RPMI7951 (cell line): ENCODE measurements at regions not wholly inside any gene's neighbourhood (a gene's known extent, or its start where the extent isn't known, plus 50 kb on each side); places are given as distances from the start of the nearest gene placed in this dataset.
"Not testable (repeated sequence)": the region's sequence is repeated elsewhere in the genome, so short reads cannot be mapped to it uniquely, and the experiment has no call there.

Experiments used
- DNase-seq: peaks from one replicate; pipeline ENCODE4 v3.0.0-alpha.2; 2012; ENCODE audit warnings: low read depth

- no peak for DNase-seq
Observed at GRCh38 chr14:44385906-44386305, 121.2 kb downstream of the FSCB start.

- not testable (repeated sequence) for DNase-seq
Observed at GRCh38 chr14:44385296-44385695, 121.8 kb downstream of the FSCB start.

GRCh38 chr14:44384601-44385293 is 122.3 kb downstream of the FSCB start:
- DNase-seq = not testable (repeated sequence)

- no peak for DNase-seq
Observed at GRCh38 chr14:44384093-44384492, 123.0 kb downstream of the FSCB start.

- DNase-seq = no peak
Observed at GRCh38 chr14:44383636-44384035, 123.4 kb downstream of the FSCB start.

GRCh38 chr14:44379292-44379977 is 127.6 kb downstream of the FSCB start:
- DNase-seq = no peak

GRCh38 chr14:44374906-44375305 is 132.2 kb downstream of the FSCB start:
- DNase-seq = no peak

- DNase-seq = no peak
Observed at GRCh38 chr14:44372807-44373489, 134.1 kb downstream of the FSCB start.

- no peak for DNase-seq
Observed at GRCh38 chr14:44372231-44372630, 134.9 kb downstream of the FSCB start.

GRCh38 chr14:44370727-44371126 is 136.4 kb downstream of the FSCB start:
- no peak for DNase-seq

- no peak for DNase-seq
Observed at GRCh38 chr14:44369401-44370123, 137.5 kb downstream of the FSCB start.

- DNase-seq = no peak
Observed at GRCh38 chr14:44361083-44361482, 146.0 kb downstream of the FSCB start.

GRCh38 chr14:44353805-44354204 is 153.3 kb downstream of the FSCB start:
- no peak for DNase-seq

- DNase-seq = no peak
Observed at GRCh38 chr14:44352201-44352600, 154.9 kb downstream of the FSCB start.

- no peak for DNase-seq
Observed at GRCh38 chr14:44347316-44347715, 159.8 kb downstream of the FSCB start.

GRCh38 chr14:44341116-44341515 is 166.0 kb downstream of the FSCB start:
- no peak for DNase-seq

GRCh38 chr14:44339862-44340261 is 167.2 kb downstream of the FSCB start:
- no peak for DNase-seq

GRCh38 chr14:44339231-44339630 is 167.9 kb downstream of the FSCB start:
- peak; percentile 1 for DNase-seq

GRCh38 chr14:44317441-44317746 is 189.7 kb downstream of the FSCB start:
- no peak for DNase-seq

- peak; percentile 88 for DNase-seq
Observed at GRCh38 chr14:44316647-44317440, 190.2 kb downstream of the FSCB start.

GRCh38 chr14:44309331-44309730 is 197.8 kb downstream of the FSCB start:
- peak; percentile 39 for DNase-seq

GRCh38 chr14:44300916-44301315 is 206.2 kb downstream of the FSCB start:
- no peak for DNase-seq
